Body of pancreas (tissue), 4 donors: ENCODE measurements at regions not wholly inside any gene's neighbourhood (a gene's known extent, or its start where the extent isn't known, plus 50 kb on each side); places are given as distances from the start of the nearest gene placed in this dataset.

Source experiments
- ATAC-seq: fragments of 150-250 bp; one replicate; pipeline ENCODE4 v1.9.1; 2016
- DNase-seq, 4 donors: peaks; one replicate each; pipeline ENCODE4 v3.0.0-alpha.2; 2019
- H3K27ac ChIP-seq, 4 donors: fragments of 200-600 bp; sonication (generic); 1 replicate in 3 of 4; 2 replicates in 1 of 4; pipeline versions ENCODE4 v1.5.1 to v1.6.1; 2016 to 2019; ENCODE audit warnings: mild to moderate bottlenecking in 1 of 4, mixed read lengths in 1 of 4, moderate library complexity in 1 of 4
- H3K27me3 ChIP-seq, 2 donors: fragments of 200-600 bp; sonication (generic); one replicate each; pipeline ENCODE4 v1.6.0; 2016; ENCODE audit warnings: mild to moderate bottlenecking in 1 of 2
- H3K36me3 ChIP-seq, 2 donors: fragments of 200-600 bp; sonication (generic); replicated peaks in 1 of 2; 2 replicates each; pipeline ENCODE4 v1.5.1; 2016; ENCODE audit warnings: low read depth in 2 of 2; ENCODE audit not compliant: insufficient read depth in 1 of 2
- H3K4me1 ChIP-seq: fragments of 200-600 bp; sonication (generic); one replicate; pipeline ENCODE4 v1.6.0; 2016
- H3K4me3 ChIP-seq, 2 donors: fragments of 200-600 bp; sonication (generic); 1 replicate in 1 of 2; 2 replicates in 1 of 2; pipeline ENCODE4 v1.5.1; 2016 to 2019
- H3K9me3 ChIP-seq, 3 donors: fragments of 200-600 bp; sonication (generic); 1 replicate in 2 of 3; 2 replicates in 1 of 3; pipeline ENCODE4 v1.5.1; 2016
- CTCF ChIP-seq, 7 experiments: fragments of 450-650 bp in 4 of 7; fragments of 200-600 bp in 3 of 7; sonication (generic) in 3 of 7; IDR thresholded peaks; one replicate each; pipeline ENCODE4 v1.5.1; 2016 to 2019; ENCODE audit warnings: antibody characterized with exemption in 7 of 7
- POLR2A ChIP-seq, 3 donors: fragments of 450-650 bp; IDR thresholded peaks; one replicate each; pipeline ENCODE4 v1.6.1; 2016; ENCODE audit warnings: antibody characterized with exemption in 3 of 3, mild to moderate bottlenecking in 2 of 3
- WGBS, 2 donors: methylation state at CpG; one replicate each; pipeline ENCODE4 v1.1.5; 2017; 5-methylcytosine and 5-hydroxymethylcytosine counted together
- intact Hi-C: fragments of 100-400 bp; cut with DNase I; formaldehyde crosslinking; loops from one replicate; pipeline ENCODE4 v1.15.1; 2023

GRCh38 chr13:83618966-83619365 is 263.3 kb downstream of the SLITRK1 start:
- Histone ChIP-seq H3K27me3 (no peaks in the 10 kb centered on the region), H3K27ac (no peak overlapping the region), H3K4me3 (no peak overlapping the region), H3K9me3 (no peaks in the 10 kb centered on the region), H3K4me1 (no peaks in the 10 kb centered on the region), H3K36me3 (no peaks in the 10 kb centered on the region)
- ATAC-seq (no peak), DNase-seq (no peak)
- TF ChIP-seq CTCF (IDR thresholded peaks at IDR 0.05) (no peak), POLR2A (IDR thresholded peaks at IDR 0.05) (no peak)
- intact Hi-C loops = no loop called here

- ATAC-seq (no peak), DNase-seq (no peak)
- H3K36me3 ChIP-seq = no peaks in the 10 kb centered on the region
- 92 to 93% methylated on average over 12 to 13 of the region's 16 CpGs for WGBS, 2 donors
- no peaks in the 10 kb centered on the region for H3K4me1 ChIP-seq
- H3K27me3 ChIP-seq = no peaks in the 10 kb centered on the region
- no peak overlapping the region for H3K27ac ChIP-seq
- intact Hi-C loops = no loop called here
- TF ChIP-seq CTCF (IDR thresholded peaks at IDR 0.05) = no peak
- no peak for TF ChIP-seq POLR2A (IDR thresholded peaks at IDR 0.05)
- H3K4me3 ChIP-seq = no peak overlapping the region
- peaks cover 0 to 10% (median 0%) of the 10 kb centered on the region in 3 donors for H3K9me3 ChIP-seq
These were observed 268.8 kb downstream of the SLITRK1 start for GRCh38 chr13:83613524-83613923.

- no peak for DNase-seq
- TF ChIP-seq CTCF (IDR thresholded peaks at IDR 0.05) (no peak), POLR2A (IDR thresholded peaks at IDR 0.05) (no peak)
- no peaks in the 10 kb centered on the region for H3K36me3 ChIP-seq
- no peak overlapping the region for H3K4me3 ChIP-seq
- ATAC-seq = no peak
- no peaks in the 10 kb centered on the region for H3K9me3 ChIP-seq
- intact Hi-C loops = no loop called here
- no peaks in the 10 kb centered on the region for H3K27me3 ChIP-seq
- H3K27ac ChIP-seq = no peak overlapping the region
- H3K4me1 ChIP-seq = no peaks in the 10 kb centered on the region
- WGBS, 2 donors = 48 to 65% methylated on average over 1 of the region's 1 CpG
These were observed 280.7 kb downstream of the SLITRK1 start for GRCh38 chr13:83601539-83601938.

- ATAC-seq (no peak), DNase-seq (no peak)
- no peaks in the 10 kb centered on the region for H3K27me3 ChIP-seq
- H3K27ac ChIP-seq = no peak overlapping the region
- no peaks in the 10 kb centered on the region for H3K36me3 ChIP-seq
- no peak for TF ChIP-seq CTCF (IDR thresholded peaks at IDR 0.05)
- no peak for TF ChIP-seq POLR2A (IDR thresholded peaks at IDR 0.05)
- H3K9me3 ChIP-seq = no peaks in the 10 kb centered on the region
- no peaks in the 10 kb centered on the region for H3K4me1 ChIP-seq
- intact Hi-C loops = no loop called here
- H3K4me3 ChIP-seq = no peak overlapping the region
These were observed 290.2 kb downstream of the SLITRK1 start for GRCh38 chr13:83592095-83592494.

GRCh38 chr13:83589814-83590213 is 292.5 kb downstream of the SLITRK1 start:
- no peaks in the 10 kb centered on the region for H3K9me3 ChIP-seq
- no peaks in the 10 kb centered on the region for H3K4me1 ChIP-seq
- H3K36me3 ChIP-seq = no peaks in the 10 kb centered on the region
- intact Hi-C loops = no loop called here
- DNase-seq (no peak), ATAC-seq (no peak)
- no peak overlapping the region for H3K27ac ChIP-seq
- TF ChIP-seq POLR2A (IDR thresholded peaks at IDR 0.05) (no peak), CTCF (IDR thresholded peaks at IDR 0.05) (no peak)
- H3K27me3 ChIP-seq = no peaks in the 10 kb centered on the region
- no peak overlapping the region for H3K4me3 ChIP-seq
- 45 to 48% methylated on average over 1 of the region's 1 CpG for WGBS, 2 donors
